Glutamatergic neuron (in vitro differentiated cells): ENCODE measurements at regions not wholly inside any gene's neighbourhood (a gene's known extent, or its start where the extent isn't known, plus 50 kb on each side); places are given as distances from the start of the nearest gene placed in this dataset.

Experiments
- DNase-seq: peaks from one replicate; pipeline ENCODE4 v3.0.0; 2022
- H3K27ac Mint-ChIP-seq: one replicate; pipeline ENCODE4 v1.8.0; 2020; ENCODE audit warnings: mild to moderate bottlenecking, mixed read lengths, inconsistent platforms; ENCODE audit not compliant: unreplicated experiment
- H3K27me3 Mint-ChIP-seq: one replicate; pipeline ENCODE4 v1.8.0; 2020; ENCODE audit warnings: mild to moderate bottlenecking, moderate library complexity, mixed read lengths, inconsistent platforms; ENCODE audit not compliant: unreplicated experiment
- H3K36me3 Mint-ChIP-seq: one replicate; pipeline ENCODE4 v1.8.0; 2020; ENCODE audit warnings: mild to moderate bottlenecking, mixed read lengths, inconsistent platforms; ENCODE audit not compliant: unreplicated experiment
- H3K4me1 Mint-ChIP-seq: one replicate; pipeline ENCODE4 v1.8.0; 2020; ENCODE audit warnings: mild to moderate bottlenecking, low read depth, mixed read lengths, inconsistent platforms; ENCODE audit not compliant: unreplicated experiment
- H3K4me3 Mint-ChIP-seq: one replicate; pipeline ENCODE4 v1.8.0; 2020; ENCODE audit warnings: mild to moderate bottlenecking, mixed read lengths, inconsistent platforms; ENCODE audit not compliant: unreplicated experiment
- H3K9me3 Mint-ChIP-seq: one replicate; pipeline ENCODE4 v1.8.0; 2020; ENCODE audit warnings: mild to moderate bottlenecking, moderate library complexity, mixed read lengths, inconsistent platforms; ENCODE audit not compliant: unreplicated experiment
- CTCF ChIP-seq: fragments of 200-600 bp; sonication (generic); IDR thresholded peaks from one replicate; pipeline ENCODE4 v1.5.0; 2021; ENCODE audit not compliant: partially characterized antibody, unreplicated experiment

GRCh38 chr12:89106950-89107349, 245.4 kb downstream of the DUSP6 start:
- no peaks in the 10 kb centered on the region for H3K27me3 Mint-ChIP-seq
- H3K36me3 Mint-ChIP-seq, result no peaks in the 10 kb centered on the region
- peaks cover 4% of the 10 kb centered on the region for H3K4me1 Mint-ChIP-seq
- no peak overlapping the region for H3K4me3 Mint-ChIP-seq
- H3K9me3 Mint-ChIP-seq, result no peaks in the 10 kb centered on the region
- no peak for DNase-seq
- H3K27ac Mint-ChIP-seq, result no peak overlapping the region
- no peak for TF ChIP-seq CTCF

GRCh38 chr12:89105243-89105642, 247.1 kb downstream of the DUSP6 start:
- Mint-ChIP-seq H3K27ac (no peak overlapping the region), H3K4me1 (peaks cover 19% of the 10 kb centered on the region), H3K27me3 (no peaks in the 10 kb centered on the region), H3K4me3 (no peak overlapping the region), H3K36me3 (no peaks in the 10 kb centered on the region), H3K9me3 (no peaks in the 10 kb centered on the region)
- TF ChIP-seq CTCF, result no peak
- DNase-seq, result no peak

DNA sequence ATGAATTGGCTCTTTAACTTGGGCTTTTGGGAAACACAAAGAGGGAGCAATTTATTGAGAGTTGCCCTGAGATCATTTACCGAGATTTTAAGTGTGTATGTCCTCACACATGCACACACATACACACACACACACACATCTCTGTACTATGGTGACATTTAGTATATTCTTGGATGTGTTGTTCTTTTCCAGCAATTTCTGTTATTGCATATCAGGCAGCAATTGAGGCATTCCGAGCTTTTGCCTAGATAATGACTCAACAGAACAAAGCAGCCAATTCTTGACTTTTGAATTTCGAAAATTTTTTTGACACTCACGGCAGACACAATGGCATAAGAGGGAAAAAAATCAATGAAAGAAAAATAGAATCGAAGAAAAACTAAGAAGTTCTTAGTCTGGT, 248.5 kb downstream of the DUSP6 start:
- Mint-ChIP-seq H3K9me3 (no peaks in the 10 kb centered on the region), H3K27me3 (no peaks in the 10 kb centered on the region)

DNA sequence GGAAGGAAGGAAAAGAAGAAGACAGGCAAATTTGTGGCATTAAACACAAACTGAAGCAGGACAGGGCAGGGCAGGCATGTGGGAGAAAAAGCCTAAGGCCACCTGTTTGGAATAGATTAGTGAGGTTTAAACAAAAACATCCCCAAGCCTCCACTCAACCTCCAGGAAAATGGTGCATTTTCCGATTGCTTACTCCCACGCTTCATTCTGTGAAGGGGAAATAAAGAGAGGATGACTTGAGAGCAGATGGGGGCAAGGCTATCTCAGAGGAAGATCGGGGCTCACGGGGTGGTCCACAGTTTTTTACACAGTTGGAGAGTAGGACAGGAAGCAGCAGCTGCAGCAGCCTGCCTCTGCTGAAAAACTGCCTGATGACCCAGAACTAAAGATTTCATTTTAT, 250.9 kb downstream of the DUSP6 start:
- TF ChIP-seq CTCF, result no peak
- Mint-ChIP-seq H3K27me3 (peaks cover 4% of the 10 kb centered on the region), H3K27ac (no peak overlapping the region), H3K36me3 (no peaks in the 10 kb centered on the region), H3K4me1 (peaks cover 35% of the 10 kb centered on the region), H3K9me3 (peaks cover 4% of the 10 kb centered on the region), H3K4me3 (peak overlapping the region; percentile 3)
- no peak for DNase-seq

More for the DNA sequence above, 248.5 kb downstream of the DUSP6 start:
- Mint-ChIP-seq H3K4me3 (no peak overlapping the region), H3K36me3 (no peaks in the 10 kb centered on the region), H3K4me1 (peaks cover 27% of the 10 kb centered on the region), H3K27ac (no peak overlapping the region)
- TF ChIP-seq CTCF, result no peak
- DNase-seq, result no peak

DNA sequence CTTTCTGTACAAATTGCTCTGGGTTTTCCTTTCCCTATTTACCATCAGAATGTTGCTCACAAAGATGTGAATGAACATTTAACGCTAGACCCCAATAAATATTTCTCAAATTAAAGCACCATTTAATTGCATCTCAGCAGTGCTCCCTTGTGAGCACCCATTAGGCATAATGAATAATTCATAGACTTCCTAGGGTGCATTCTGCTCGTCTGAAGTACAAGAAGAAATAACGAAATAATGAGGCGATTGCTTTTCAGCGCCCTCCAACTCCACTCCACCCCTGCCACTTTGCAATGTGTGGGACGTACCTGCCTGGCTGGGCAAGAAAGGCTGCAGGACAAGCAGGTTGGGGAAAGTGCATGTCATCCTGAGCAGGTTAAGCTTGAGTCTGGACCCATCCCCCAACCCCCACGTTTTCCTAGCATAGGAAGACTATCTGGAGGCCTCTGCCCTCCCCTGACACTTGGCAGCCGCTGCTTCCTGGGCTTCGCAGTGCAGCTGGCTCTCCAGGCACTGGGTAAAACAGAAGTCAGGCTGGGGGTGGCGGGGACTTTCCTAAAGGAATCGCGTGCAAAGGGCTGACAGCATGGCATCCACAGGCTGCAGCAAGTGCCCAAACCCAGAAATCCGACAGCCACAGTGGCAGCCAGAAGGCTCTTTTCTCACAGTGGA, 253.7 kb downstream of the DUSP6 start:
- Mint-ChIP-seq H3K27me3 (peaks cover 4% of the 10 kb centered on the region), H3K36me3 (no peaks in the 10 kb centered on the region), H3K4me3 (peak overlapping the region; percentile 73), H3K9me3 (peaks cover 4% of the 10 kb centered on the region), H3K4me1 (peaks cover 35% of the 10 kb centered on the region), H3K27ac (peak overlapping the region; percentile 89)
- TF ChIP-seq CTCF, result no peak
- peak; percentile 86 for DNase-seq
